HG03558 (cell line): ENCODE measurements at regions not wholly inside any gene's neighbourhood (a gene's known extent, or its start where the extent isn't known, plus 50 kb on each side); places are given as distances from the start of the nearest gene placed in this dataset.

Experiments used
- ATAC-seq: cut with Tn5 transposase; IDR thresholded peaks from one replicate; pipeline ENCODE4 v1.9.1; 2021; ENCODE audit warnings: moderate number of reproducible peaks; ENCODE audit not compliant: unreplicated experiment; ENCODE audit errors: extremely low read depth

DNA sequence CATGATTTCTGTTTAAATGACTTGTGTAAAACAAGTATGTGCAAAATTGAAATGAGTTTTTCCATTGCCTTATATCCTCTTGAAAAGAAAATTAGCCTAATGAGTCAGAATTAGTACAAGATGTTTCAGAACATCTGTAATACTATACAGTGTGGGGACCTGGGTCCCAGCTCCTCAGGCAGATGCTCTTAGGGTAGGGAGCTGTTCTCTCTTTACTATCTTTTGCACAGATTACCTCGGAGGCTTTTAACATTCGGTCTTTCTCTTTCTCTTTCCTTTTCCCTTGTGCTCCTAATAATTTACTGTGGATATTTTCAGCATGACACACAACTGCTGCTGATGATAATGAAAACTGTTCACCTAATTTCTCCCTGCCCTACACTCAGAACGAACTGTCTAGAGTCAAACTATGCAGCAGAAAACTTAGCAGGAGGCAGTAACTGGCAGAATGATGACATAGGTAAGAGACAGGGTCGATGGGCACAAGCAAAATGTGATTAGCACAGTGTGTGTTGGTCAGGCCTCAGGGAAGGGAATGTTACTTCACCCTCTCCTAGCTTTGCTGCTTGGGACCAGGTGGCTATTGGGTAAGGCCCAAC lies 455.3 kb downstream of the PDHA2 start:
- no peak for ATAC-seq

DNA sequence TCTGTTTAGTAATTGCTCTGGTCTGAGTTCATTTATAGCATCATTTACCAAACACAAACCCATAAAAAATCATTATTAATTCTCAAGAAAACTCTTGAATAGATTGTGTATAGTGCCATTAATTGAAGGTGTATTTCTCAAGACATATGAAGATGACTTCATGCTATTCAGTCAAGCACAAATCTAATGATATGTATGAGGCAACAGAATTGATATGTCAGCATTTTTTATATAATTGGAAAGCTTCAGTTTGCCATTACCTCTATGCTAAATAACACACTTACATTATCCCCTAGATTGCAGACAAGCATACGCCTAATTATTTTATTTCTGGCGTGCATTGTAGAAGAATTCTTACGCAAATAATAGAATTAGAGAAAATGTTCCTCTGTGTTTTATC lies 461.8 kb downstream of the PDHA2 start:
- no peak for ATAC-seq

DNA sequence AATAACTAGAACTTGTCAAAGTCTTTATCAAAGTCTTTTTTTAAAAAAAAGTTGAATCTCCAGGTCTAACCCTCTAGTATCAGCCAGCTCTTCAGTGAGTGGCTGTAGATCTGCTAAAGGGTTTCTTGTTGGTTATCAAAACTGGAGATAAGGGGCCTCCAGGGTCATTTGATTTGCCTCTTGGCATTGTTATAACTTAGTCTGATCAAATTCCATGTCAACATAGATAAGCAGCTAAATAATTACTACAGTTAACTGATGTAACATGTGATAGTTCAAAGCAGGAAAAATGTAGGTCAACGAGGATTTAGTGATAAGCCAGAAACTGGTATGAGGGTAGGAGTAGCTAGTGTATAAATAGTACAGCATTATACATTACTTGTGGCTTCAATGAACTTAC lies 465.1 kb downstream of the PDHA2 start:
- ATAC-seq, result no peak

DNA sequence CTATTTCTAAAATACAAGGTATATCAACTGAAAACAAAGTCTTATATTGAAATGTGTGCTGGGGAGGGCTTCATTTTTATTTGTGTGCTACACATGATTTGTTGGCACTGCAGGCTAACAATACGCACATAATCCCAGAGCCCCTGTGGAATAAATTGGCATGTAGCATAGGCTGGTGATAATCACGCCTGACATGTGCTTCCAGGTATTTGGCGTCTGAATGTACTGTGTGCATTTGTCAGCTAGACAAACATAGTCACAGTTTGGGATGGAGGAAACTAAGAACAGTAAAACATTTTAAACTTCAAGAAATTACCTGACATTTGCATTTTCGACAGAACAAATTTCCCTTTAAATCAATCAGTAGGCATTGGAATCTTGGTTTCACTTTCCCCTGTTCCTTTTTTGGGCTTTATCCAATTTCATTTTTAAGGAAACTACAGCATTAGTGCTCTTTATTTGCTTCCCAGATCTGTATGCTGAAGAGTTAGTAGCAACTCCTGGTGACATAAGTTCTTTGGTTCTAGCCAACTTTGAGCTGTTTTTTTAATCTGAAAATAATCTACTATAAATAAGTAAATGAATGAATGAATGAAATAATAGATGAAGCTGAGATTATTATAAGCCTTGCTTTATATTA lies 472.3 kb downstream of the PDHA2 start:
- no peak for ATAC-seq

DNA sequence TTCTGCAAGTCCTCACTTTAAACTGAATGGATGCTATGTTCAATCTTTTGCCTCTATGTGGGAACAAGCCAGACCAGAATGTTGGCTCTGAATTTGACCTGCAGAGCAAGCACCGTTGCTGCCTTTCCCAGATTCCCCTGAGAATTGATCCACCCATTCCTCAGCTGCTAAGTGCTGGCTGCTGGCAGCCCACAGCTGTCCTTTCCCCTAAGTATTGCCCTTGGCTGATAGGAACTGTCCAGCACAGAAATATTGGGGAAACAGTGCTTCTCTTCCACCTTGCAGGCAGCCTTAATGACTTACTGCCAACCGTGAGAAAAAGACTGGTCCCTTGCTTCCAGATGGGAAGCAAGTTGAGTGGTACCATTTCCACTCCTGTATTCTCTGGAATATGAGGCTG lies 475.9 kb downstream of the PDHA2 start:
- no peak for ATAC-seq

DNA sequence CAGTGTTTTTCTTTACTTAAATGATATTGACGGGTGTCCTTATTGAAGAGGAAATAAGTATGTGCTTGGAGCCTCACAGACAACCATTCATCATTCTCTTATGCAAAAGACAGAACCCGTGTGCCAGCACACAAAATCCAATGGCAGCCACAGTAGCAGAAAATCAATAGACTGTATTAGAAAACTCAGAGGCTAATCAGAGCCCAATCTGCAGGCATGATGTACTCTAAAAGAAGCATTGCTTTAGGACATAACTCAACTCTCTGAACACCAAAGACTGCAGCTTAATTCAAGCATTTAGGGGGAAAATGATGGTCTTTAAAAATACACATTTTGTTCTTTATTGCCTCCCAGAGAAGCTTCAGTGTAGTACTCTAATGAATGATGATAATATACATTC lies 476.9 kb downstream of the PDHA2 start:
- ATAC-seq, result no peak

DNA sequence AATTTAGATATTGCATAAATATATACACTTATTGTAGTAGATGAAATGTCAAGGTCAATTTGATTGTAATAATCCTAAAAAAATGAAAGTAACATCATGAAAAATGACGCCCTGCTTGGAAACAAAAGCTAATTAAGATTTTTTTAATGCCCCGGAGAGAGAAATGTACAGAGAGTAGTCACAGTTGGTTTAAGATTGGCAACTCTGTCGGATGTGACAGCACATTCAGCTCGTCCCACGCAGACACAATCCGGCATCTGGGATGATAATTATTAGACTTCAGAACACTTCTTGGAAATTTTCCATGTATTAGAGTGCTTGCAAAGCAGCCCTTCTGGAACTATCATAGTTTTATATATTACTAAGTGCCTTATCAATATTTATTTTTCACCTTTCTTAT lies 478.0 kb downstream of the PDHA2 start:
- ATAC-seq, result no peak

DNA sequence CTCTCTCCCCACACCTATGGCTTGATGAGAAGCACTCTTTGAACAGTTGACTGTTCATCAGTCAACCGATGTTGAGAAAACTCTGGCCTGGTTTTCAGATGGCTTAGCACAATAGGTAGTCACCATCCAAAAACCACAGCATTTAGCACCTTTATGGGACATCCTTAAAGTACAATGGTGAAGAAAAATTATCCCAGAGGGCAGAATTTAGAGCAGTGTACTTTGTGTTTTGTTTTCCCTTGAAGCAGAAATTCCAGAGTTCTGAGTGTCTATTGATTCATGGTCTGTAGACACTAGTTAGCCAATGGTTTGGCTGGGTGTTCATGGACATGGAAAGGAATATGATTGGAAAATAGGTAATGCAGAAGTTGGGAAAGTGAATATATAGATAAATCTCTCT lies 487.0 kb downstream of the PDHA2 start:
- no peak for ATAC-seq

DNA sequence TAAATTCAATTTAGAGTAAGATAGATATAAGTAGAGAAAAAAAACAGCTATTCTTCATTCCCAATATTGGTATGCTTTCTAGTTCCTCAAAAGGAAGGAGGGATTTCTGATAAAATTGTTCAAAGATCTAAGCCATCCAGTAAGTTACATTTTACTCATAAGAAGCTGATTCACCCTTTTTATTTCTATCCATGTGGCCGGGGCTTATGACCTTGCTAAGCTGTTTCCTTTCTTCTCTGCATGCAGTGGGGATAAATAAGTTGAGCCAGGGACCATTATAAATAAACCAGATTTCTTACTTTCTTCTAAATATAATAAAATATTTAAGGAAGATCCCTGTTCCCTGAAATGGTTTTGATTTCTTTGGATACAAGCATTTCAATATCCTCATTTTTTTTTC lies 502.3 kb downstream of the PDHA2 start:
- no peak for ATAC-seq

DNA sequence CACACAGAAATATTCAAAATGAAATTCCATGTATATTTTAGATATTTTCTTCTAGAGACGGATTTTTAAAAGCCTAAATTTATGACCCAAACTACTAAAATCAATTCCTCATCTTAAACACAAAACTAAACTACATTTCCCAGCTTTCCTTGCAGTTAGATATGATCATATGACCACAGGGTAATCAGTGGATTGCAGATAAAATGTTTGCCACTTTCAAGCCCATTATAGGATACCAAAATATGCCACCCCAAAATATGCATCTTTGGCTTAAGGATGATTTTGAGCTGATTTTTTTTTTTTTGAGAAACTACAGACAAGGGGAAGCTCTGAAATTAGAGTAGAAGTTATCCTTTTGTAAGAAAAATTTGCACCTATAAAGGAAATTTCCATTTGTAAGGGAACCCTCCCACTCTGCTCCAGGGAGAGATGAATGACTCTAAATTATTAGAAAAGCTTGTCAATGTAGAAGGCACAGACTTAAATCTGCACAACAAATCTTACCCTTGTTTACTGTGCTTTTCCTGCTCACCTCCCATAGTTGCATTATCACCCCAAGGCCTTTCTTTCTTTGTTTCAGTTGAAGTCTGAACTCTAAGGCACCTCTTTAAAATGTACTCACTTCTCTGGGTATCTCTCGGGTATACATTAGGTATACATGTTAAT lies 503.0 kb downstream of the PDHA2 start:
- no peak for ATAC-seq

DNA sequence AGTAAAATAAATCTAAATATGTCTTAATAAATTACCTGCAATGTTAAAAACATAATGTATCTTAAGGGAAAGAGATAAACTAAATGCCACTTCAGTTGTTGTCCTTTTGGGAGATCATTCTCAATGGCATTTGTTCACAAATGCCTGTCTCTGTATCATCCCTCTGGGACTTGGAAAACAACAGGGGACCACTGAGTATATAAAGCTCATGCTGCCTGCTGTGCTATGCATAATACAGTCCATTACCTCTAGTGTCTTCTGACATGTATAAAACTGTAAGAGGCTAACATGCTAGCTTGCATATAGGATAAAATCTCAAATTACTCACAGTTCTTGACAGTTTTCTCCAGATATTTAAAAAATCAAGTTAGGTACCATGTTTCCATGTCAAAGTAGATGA lies 503.9 kb downstream of the PDHA2 start:
- ATAC-seq, result no peak

DNA sequence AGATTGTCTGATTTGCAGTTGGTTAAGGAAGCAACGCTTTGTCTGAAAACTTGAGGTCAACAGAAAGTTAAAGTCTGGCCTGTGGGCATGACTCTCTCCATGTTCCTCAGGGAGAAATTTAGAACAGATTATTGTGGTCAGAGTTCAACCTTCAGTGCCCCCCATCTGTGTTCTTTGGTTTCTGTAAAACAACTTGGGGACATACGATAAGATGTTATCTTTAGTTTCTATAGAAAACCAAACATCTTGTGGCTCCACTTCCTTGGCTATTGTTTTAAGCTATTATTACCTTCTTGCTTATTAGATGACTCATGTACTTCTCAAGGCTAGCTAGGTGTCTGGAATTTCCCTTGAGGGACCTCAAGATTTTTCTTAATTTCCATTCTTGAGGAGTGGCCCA lies 507.7 kb downstream of the PDHA2 start:
- no peak for ATAC-seq

DNA sequence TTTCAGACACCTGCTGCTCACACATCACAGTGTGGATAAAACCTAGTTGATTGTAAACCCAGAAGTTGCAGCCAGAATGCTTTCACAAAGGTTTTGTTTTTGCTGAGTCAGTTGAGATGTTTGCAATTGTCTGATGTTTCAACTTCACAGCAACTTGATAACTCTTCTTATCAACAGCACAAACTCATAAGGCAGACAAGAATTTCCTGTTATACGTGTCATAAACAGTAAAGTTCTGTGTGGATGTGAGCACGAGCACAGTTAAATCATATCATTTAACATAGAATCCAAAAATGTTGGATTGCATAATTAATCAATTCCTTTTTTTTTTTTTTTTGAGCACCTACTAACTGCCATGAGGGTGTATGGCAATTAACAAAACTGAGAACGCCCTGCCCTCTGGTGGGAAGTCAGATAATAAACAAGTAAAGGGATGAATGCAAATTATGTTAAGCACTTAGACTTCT lies 512.2 kb downstream of the PDHA2 start:
- no peak for ATAC-seq

DNA sequence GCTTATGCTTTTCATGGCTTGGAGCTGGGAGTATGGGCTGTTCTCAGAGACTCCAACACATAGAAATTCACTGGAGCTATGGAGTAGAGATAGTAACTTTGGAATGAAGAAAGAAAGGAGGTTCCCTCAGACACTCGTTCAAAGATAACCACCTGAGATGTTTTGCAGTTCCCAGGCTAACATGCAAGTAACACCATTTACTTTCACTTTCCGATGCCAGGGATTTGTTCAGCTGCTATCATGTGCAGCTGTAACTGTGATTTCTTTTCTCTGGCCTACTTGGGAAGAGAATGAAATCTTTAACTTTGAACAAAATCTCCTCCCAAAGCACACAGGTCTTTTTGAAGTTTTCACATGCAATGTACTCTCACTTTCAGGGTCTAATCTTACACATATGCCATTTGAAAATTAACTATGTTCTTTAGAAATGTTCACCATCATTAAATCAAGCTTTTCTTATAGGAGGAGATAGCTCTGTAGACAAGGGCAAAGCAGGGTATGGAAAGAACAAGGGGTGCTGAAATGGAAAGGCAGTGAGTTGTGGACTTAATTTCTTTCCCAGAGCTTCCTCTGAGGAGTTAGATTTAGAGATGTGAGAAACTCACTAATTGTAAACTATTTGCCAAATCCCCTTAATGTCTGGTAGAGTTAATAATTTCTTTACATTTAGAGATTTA lies 514.3 kb downstream of the PDHA2 start:
- no peak for ATAC-seq

DNA sequence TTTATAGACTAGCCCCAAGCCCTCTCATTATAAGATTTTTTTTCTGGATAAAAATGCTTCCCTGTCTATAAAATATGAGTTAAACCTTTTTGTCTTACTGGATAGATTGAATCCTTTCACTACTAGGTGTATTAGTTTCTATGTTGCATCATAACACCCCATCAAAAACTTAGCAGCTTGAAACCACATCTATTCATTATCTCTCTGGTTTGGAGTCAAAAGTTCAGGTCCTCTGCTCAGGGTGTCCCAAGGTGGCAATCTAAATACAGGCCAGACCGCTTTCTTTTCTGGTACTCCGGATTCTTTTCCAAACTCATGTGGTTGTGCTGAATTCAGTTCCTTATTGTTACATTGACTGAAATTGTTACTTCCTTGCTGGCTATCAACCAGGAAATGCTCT lies 515.5 kb downstream of the PDHA2 start:
- no peak for ATAC-seq

DNA sequence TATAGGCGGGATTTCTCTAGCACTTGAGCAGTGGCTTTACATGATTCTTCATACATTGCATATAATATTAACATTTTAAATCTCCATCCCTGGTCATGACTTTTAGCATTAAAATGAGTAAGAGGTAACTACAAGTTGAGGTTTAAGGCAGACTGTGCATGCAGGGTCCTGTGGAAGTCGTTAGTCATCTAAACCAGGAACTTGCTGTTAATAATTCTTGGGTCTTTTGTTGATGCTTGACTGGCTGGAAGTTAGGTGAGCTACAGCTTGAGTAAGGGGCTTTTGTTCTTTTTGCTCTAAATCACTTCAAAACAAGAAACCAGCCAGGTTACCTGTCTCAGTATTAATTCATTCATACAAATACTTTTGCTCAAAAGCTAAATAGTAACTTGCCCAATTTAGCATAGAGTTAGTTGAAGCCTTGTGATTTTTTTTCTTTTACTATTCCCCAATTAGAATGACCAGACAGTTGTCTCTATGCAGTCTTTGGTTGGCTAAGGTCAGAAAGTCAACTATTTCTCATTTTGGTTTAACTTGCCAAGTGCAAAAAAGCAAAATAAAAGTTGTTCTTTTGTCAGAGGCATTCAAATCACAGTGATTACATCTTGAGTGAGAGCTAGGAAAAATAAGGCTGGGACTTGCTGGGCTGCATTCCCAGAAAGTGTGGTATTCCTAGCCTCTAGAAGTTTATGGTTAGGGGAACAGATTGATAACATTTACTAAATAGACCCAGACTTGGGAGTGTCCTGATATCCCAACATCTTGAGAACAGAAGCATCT lies 516.9 kb downstream of the PDHA2 start:
- ATAC-seq, result no peak

DNA sequence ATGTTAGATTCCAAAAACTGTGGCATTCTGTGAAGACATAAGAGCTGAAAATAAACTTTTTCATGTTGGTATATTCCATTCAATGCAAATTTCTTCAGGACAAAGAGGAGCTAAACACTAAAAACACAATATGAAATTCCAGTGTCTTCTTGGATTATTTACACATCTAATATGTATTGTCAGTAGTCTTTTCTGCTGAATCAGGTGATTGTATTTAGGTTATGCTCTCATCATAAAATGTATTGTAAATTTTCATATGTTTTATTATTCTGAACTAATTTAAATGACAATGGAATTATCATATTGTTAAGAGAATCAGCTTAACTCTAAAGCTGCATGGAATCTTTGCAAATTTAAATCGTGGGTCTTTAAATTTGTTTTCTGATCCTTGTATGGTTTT lies 526.7 kb downstream of the PDHA2 start:
- no peak for ATAC-seq

DNA sequence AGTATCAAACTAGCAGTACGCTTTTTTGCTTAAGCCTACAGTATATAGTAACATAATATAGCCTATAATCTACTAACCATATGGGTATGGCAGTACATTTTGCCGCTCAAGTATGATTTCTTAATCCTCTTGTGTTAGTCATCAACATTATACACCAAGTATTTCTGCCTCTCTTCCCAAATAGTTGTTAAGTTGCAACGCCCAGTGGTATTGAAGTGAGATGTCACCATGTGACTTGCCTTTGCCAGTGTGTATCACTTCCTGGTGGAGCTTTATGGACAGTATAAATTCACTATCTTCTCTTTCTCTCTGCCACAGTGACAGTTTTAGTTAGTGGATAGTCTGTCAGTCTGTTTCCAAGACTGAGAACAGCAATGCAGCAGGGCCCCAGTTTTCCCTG lies 535.5 kb downstream of the PDHA2 start:
- ATAC-seq, result no peak

DNA sequence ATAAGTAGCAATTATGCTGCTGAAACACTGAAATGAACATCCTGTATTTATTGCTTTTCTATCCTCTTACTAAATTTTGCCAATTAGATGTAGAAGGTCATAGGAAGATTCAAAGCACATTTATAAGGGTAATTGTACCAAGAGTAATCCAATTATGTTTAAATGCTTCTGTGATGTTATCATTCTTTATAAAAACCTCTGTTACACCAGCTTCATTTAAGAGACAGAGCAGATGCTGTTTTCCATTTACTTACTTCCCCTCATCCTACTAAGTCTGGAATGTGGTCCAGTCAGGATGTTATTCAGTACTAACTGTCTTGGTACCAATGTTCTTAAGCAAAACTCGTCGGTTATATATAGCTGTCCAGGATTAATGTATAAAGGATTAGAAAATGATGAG lies 539.6 kb downstream of the PDHA2 start:
- ATAC-seq, result no peak

DNA sequence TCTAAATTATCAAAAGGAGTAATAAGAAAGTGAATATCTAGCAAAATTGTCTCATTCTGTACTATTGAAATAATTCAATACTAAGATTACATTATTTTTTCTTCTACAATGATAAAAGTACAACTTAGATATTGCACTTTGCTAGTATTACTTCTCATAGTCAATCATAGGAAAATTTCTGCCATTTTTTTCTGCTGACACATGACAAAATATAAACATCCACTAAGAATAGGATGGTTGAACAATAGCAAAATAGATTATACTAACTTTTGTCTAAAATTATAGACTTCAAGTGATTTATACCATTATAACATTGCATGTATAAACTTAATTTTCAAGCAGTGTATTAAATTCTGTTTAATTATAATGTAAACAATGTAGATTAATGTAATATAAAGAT lies 540.2 kb downstream of the PDHA2 start:
- no peak for ATAC-seq

DNA sequence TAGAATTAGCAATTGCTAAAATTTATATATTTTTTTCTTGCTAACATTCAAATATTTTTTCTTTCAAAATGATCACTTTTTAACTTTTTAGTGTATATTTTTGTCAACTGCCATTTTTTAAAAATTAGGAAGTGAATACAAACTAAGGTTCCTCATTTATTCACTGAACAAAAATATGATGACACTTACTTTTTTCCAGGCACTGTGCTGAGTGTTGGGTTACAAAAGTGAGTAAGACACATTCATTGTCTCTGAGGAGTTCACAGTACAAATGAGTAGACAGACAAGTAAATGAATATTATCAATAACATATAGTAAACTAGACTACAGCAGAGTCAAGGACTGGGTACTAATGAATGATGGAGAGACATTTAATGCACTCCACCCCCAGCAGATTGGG lies 543.5 kb downstream of the PDHA2 start:
- ATAC-seq, result no peak
